ENCODE measurements at regions not wholly inside any gene's neighbourhood (a gene's known extent, or its start where the extent isn't known, plus 50 kb on each side); places are given as distances from the start of the nearest gene placed in this dataset.

- DNase-seq, result no peak
These were observed 315.0 kb downstream of the AHR start for GRCh38 chr7:17613338-17614041.

GRCh38 chr7:17617380-17617779 lies 318.9 kb downstream of the AHR start:
- no peak for DNase-seq

GRCh38 chr7:17617857-17618651 lies 319.6 kb downstream of the AHR start:
- no peak for DNase-seq

- no peak for DNase-seq
These were observed 320.2 kb downstream of the AHR start for GRCh38 chr7:17618652-17618974.

- DNase-seq, result no peak
These were observed 320.9 kb downstream of the AHR start for GRCh38 chr7:17619196-17619818.

- no peak for DNase-seq
These were observed 319.7 kb downstream of the SNX13 start for GRCh38 chr7:17620566-17620965.

- DNase-seq, result peak; percentile 63
These were observed 317.8 kb downstream of the SNX13 start for GRCh38 chr7:17622451-17622850.

GRCh38 chr7:17623546-17624185 lies 316.6 kb downstream of the SNX13 start:
- DNase-seq, result no peak

- DNase-seq, result no peak
These were observed 315.9 kb downstream of the SNX13 start for GRCh38 chr7:17624379-17624778.

GRCh38 chr7:17625043-17625442 lies 315.3 kb downstream of the SNX13 start:
- no peak for DNase-seq

- no peak for DNase-seq
These were observed 314.1 kb downstream of the SNX13 start for GRCh38 chr7:17626235-17626634.

- DNase-seq, result no peak
These were observed 309.2 kb downstream of the SNX13 start for GRCh38 chr7:17631061-17631460.

- DNase-seq, result peak; percentile 37
These were observed 307.9 kb downstream of the SNX13 start for GRCh38 chr7:17632384-17632783.

GRCh38 chr7:17633067-17633466 lies 307.2 kb downstream of the SNX13 start:
- peak; percentile 85 for DNase-seq

GRCh38 chr7:17638727-17639126 lies 301.6 kb downstream of the SNX13 start:
- no peak for DNase-seq

- peak; percentile 55 for DNase-seq
These were observed 299.4 kb downstream of the SNX13 start for GRCh38 chr7:17640730-17641377.

GRCh38 chr7:17645500-17645899 lies 294.8 kb downstream of the SNX13 start:
- no peak for DNase-seq

- peak; percentile 26 for DNase-seq
These were observed 293.9 kb downstream of the SNX13 start for GRCh38 chr7:17646253-17646956.

GRCh38 chr7:17651341-17651740 lies 289.0 kb downstream of the SNX13 start:
- DNase-seq, result no peak

GRCh38 chr7:17651863-17652385 lies 288.4 kb downstream of the SNX13 start:
- DNase-seq, result peak; percentile 11

- peak; percentile 46 for DNase-seq
These were observed 285.4 kb downstream of the SNX13 start for GRCh38 chr7:17654940-17655339.

GRCh38 chr7:17659126-17659525 lies 281.2 kb downstream of the SNX13 start:
- no peak for DNase-seq
